ENCODE measurements at regions not wholly inside any gene's neighbourhood (a gene's known extent, or its start where the extent isn't known, plus 50 kb on each side); places are given as distances from the start of the nearest gene placed in this dataset.
A peak's percentile ranks its signal among the peaks of the same experiment; 100 is the strongest.

- Mint-ChIP-seq H3K36me3 (ENCODE audit: unreplicated experiment) (no peaks in the 10 kb centered on the region), H3K4me3 (ENCODE audit: unreplicated experiment) (no peak overlapping the region), H3K4me1 (ENCODE audit: low read depth, unreplicated experiment) (no peaks in the 10 kb centered on the region), H3K9me3 (ENCODE audit: unreplicated experiment) (no peaks in the 10 kb centered on the region), H3K27me3 (ENCODE audit: unreplicated experiment) (no peaks in the 10 kb centered on the region), H3K27ac (ENCODE audit: unreplicated experiment) (no peak overlapping the region)
- no peak for DNase-seq
- no peak for TF ChIP-seq CTCF (IDR thresholded peaks at IDR 0.05; ENCODE audit: partially characterized antibody, unreplicated experiment)
Measured at GRCh38 chr4:97159625-97160024, 983.7 kb downstream of the STPG2 start.

GRCh38 chr4:97185233-97185632 lies 958.0 kb downstream of the STPG2 start:
- TF ChIP-seq CTCF (IDR thresholded peaks at IDR 0.05; ENCODE audit: partially characterized antibody, unreplicated experiment): no peak
- H3K4me3 Mint-ChIP-seq (ENCODE audit: unreplicated experiment): no peak overlapping the region
- H3K27me3 Mint-ChIP-seq (ENCODE audit: unreplicated experiment): no peaks in the 10 kb centered on the region
- H3K27ac Mint-ChIP-seq (ENCODE audit: unreplicated experiment): no peak overlapping the region
- H3K36me3 Mint-ChIP-seq (ENCODE audit: unreplicated experiment): no peaks in the 10 kb centered on the region
- H3K4me1 Mint-ChIP-seq (ENCODE audit: low read depth, unreplicated experiment): no peaks in the 10 kb centered on the region
- DNase-seq: no peak
- H3K9me3 Mint-ChIP-seq (ENCODE audit: unreplicated experiment): peaks cover 2% of the 10 kb centered on the region

GRCh38 chr4:97197106-97197505 lies 946.2 kb downstream of the STPG2 start:
- no peak for DNase-seq
- Mint-ChIP-seq H3K36me3 (ENCODE audit: unreplicated experiment) (no peaks in the 10 kb centered on the region), H3K4me1 (ENCODE audit: low read depth, unreplicated experiment) (peaks cover 2% of the 10 kb centered on the region), H3K27me3 (ENCODE audit: unreplicated experiment) (no peaks in the 10 kb centered on the region), H3K9me3 (ENCODE audit: unreplicated experiment) (no peaks in the 10 kb centered on the region), H3K4me3 (ENCODE audit: unreplicated experiment) (no peak overlapping the region), H3K27ac (ENCODE audit: unreplicated experiment) (no peak overlapping the region)
- TF ChIP-seq CTCF (IDR thresholded peaks at IDR 0.05; ENCODE audit: partially characterized antibody, unreplicated experiment): no peak

- Mint-ChIP-seq H3K27me3 (ENCODE audit: unreplicated experiment) (no peaks in the 10 kb centered on the region), H3K4me3 (ENCODE audit: unreplicated experiment) (no peak overlapping the region), H3K27ac (ENCODE audit: unreplicated experiment) (no peak overlapping the region), H3K9me3 (ENCODE audit: unreplicated experiment) (peaks cover 2% of the 10 kb centered on the region), H3K36me3 (ENCODE audit: unreplicated experiment) (no peaks in the 10 kb centered on the region), H3K4me1 (ENCODE audit: low read depth, unreplicated experiment) (no peaks in the 10 kb centered on the region)
- DNase-seq: no peak
- no peak for TF ChIP-seq CTCF (IDR thresholded peaks at IDR 0.05; ENCODE audit: partially characterized antibody, unreplicated experiment)
Measured at GRCh38 chr4:97208749-97209148, 934.5 kb downstream of the STPG2 start.

- peaks cover 6% of the 10 kb centered on the region for H3K27me3 Mint-ChIP-seq (ENCODE audit: unreplicated experiment)
- no peaks in the 10 kb centered on the region for H3K9me3 Mint-ChIP-seq (ENCODE audit: unreplicated experiment)
- no peak for TF ChIP-seq CTCF (IDR thresholded peaks at IDR 0.05; ENCODE audit: partially characterized antibody, unreplicated experiment)
- H3K4me1 Mint-ChIP-seq (ENCODE audit: low read depth, unreplicated experiment): peaks cover 16% of the 10 kb centered on the region
- DNase-seq: peak; percentile 34
- peak overlapping the region; percentile 73 for H3K27ac Mint-ChIP-seq (ENCODE audit: unreplicated experiment)
- no peak overlapping the region for H3K4me3 Mint-ChIP-seq (ENCODE audit: unreplicated experiment)
- no peaks in the 10 kb centered on the region for H3K36me3 Mint-ChIP-seq (ENCODE audit: unreplicated experiment)
Measured at GRCh38 chr4:97215409-97215941, 927.8 kb downstream of the STPG2 start.

Measured in glutamatergic neuron (in vitro differentiated cells).